Ectodermal cell (in vitro differentiated cells): ENCODE measurements at regions not wholly inside any gene's neighbourhood (a gene's known extent, or its start where the extent isn't known, plus 50 kb on each side); places are given as distances from the start of the nearest gene placed in this dataset.
"Not testable (repeated sequence)": the region's sequence is repeated elsewhere in the genome, so short reads cannot be mapped to it uniquely, and the experiment has no call there.

Source experiments
- H3K27ac ChIP-seq: 2 replicates; pipeline ENCODE4 v1.7.0; 2013; ENCODE audit warnings: mild to moderate bottlenecking, low read depth, low read length; ENCODE audit not compliant: insufficient read depth, poor library complexity, severe bottlenecking
- H3K27me3 ChIP-seq: 2 replicates; pipeline ENCODE4 v1.7.0; 2013; ENCODE audit warnings: mild to moderate bottlenecking, low read length; ENCODE audit not compliant: insufficient read depth, control insufficient read depth, poor library complexity, severe bottlenecking
- H3K36me3 ChIP-seq: one replicate; pipeline ENCODE4 v1.7.0; 2013; ENCODE audit warnings: low read length; ENCODE audit not compliant: control insufficient read depth, insufficient read depth
- H3K4me1 ChIP-seq: one replicate; pipeline ENCODE4 v1.7.0; 2013; ENCODE audit warnings: low read length; ENCODE audit not compliant: control insufficient read depth, insufficient read depth
- H3K4me3 ChIP-seq: 2 replicates; pipeline ENCODE4 v1.7.0; 2013; ENCODE audit warnings: low read depth, low read length, control low read depth; ENCODE audit not compliant: insufficient read depth
- H3K9me3 ChIP-seq: 2 replicates; pipeline ENCODE4 v1.7.0; 2013; ENCODE audit warnings: mild to moderate bottlenecking, low read length, moderate library complexity; ENCODE audit not compliant: control insufficient read depth
- WGBS, 2 experiments: methylation state at CpG; one replicate each; pipeline ENCODE4 v1.1.7; 2013; ENCODE audit warnings: missing lambda C conversion rate in 2 of 2; 5-methylcytosine and 5-hydroxymethylcytosine counted together

DNA sequence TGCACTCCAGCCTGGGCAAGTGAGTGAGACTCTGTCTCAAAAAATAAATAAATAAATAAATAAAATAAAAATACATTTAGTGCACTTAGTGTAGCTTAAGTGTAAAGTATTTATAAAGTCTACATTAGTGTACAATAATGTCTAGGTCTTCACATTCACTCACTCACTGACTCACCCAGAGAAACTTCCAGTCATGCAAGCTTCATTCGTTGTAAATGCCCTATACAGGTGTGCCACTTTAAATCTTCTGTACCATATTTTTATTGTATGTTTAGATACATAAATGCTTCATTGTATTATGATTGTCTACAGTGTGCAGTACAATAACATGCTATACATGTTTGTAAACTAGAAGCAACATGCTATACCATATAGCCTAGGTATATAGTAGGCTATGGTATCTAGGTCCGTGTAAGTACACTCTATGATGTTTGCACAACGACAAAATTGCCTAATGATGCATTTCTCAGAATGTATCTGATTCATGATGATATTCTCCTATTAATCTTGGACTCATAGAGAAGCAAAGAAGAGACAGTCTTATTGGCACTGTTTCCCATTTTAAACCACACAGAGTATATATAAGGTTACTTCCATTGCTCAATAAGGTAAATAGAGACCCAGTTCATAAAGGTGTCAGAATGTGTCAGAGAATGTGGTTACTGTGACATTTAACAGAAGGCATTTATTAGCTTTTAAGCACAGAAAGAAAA, 1314.9 kb downstream of the CDH11 start:
- Histone ChIP-seq H3K36me3 (no peaks in the 10 kb centered on the region), H3K27ac (no peak overlapping the region)
- 91 to 100% methylated on average over 2 to 3 of the region's 3 CpGs for WGBS, 2 experiments

DNA sequence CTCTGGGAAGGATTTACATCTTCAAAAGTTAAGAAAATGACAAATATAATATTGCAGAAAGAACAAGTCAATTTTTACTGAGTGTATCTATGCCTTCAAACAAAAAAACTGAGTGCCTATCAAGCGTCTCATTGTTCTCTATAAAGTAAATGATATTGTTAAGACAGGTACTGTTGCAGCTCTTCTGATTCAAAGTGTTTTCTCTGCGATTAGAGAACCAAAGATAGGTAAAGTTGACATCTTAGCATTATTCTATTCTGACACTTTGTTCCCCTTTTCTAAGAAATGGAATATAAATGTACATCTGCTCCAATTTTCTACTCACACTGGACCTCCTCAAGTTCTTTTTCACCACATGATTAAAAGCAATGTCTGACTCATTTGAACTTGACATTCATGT, 1317.7 kb downstream of the CDH11 start:
- H3K27me3 ChIP-seq: no peaks in the 10 kb centered on the region
- no peak overlapping the region for H3K27ac ChIP-seq
- WGBS, 2 experiments: 97 to 100% methylated on average over 2 of the region's 2 CpGs
- no peaks in the 10 kb centered on the region for H3K36me3 ChIP-seq
- no peaks in the 10 kb centered on the region for H3K4me1 ChIP-seq
- H3K9me3 ChIP-seq: no peaks in the 10 kb centered on the region
- no peak overlapping the region for H3K4me3 ChIP-seq

More for the DNA sequence above, 1314.9 kb downstream of the CDH11 start:
- no peaks in the 10 kb centered on the region for H3K27me3 ChIP-seq
- no peaks in the 10 kb centered on the region for H3K4me1 ChIP-seq
- no peaks in the 10 kb centered on the region for H3K9me3 ChIP-seq
- H3K4me3 ChIP-seq: no peak overlapping the region

DNA sequence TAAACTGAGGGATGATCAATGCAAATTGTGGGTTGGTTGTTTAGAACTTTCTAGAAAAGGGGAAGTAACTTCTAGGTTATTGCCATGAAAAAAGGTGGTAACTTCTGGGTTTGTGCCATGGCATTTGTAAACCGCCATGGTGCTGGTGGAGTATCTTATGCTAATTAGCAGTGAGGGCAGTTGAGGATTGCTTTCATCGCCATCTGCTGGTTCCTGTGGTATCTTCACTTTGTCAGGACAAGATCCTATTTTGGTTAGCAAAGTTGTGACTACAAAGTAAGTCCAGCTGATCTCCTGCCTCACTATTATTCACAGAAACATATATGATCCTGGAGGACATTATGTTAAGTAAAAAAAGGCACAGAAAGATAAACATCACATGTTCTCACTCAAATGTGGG, 1332.3 kb downstream of the CDH11 start:
- Histone ChIP-seq H3K36me3 (no peaks in the 10 kb centered on the region), H3K4me3 (no peak overlapping the region), H3K27ac (no peak overlapping the region), H3K27me3 (no peaks in the 10 kb centered on the region), H3K4me1 (no peaks in the 10 kb centered on the region), H3K9me3 (peaks cover 11% of the 10 kb centered on the region)
- 89 to 96% methylated on average over 2 of the region's 2 CpGs for WGBS, 2 experiments

DNA sequence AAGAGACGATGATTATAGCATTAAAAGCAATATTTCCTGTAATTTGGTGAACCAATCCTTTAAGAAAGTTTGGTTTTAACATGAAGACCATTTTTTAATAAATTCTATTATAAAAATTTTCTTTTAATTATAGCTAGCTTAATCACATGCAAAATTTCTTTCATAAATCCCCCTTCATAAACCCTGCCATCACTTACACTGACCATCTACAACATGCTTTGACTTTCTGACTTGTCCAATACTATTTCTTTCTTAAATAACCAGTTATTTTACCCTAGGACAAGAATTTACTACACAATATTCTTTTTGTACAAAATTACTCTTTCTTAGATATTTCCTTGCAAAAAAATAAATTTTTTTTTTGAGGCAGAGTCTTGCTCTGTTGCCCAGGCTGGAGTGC, 1334.8 kb downstream of the CDH11 start:
- Histone ChIP-seq H3K4me1 (no peaks in the 10 kb centered on the region), H3K9me3 (peaks cover 11% of the 10 kb centered on the region), H3K36me3 (no peaks in the 10 kb centered on the region), H3K27me3 (no peaks in the 10 kb centered on the region), H3K27ac (no peak overlapping the region), H3K4me3 (no peak overlapping the region)
- 100% methylated on average over 1 of the region's 1 CpG; no CpG with 5 or more reads in 1 of the 2 experiments for WGBS, 2 experiments

DNA sequence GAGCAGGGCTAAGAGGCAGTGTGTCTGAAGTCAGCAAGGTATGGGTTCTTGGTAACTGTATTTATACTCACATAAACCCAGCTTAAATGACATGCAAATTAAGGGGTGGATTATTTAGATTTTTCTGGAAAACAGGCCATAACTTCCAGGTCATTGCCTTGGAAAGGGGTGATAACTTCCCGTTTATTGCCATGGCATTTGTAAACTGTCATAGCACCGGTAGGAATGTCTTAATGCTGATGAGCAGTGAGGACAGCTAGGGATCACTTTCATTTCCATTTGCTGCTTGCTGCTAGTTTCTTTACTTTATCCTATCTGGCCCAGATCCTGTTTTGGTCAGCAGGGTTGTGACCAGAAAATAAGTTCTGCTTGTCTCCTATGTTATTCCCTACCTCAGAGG, 1336.7 kb downstream of the CDH11 start:
- 94 to 97% methylated on average over 2 of the region's 2 CpGs for WGBS, 2 experiments
- H3K27ac ChIP-seq: no peak overlapping the region
- H3K4me3 ChIP-seq: no peak overlapping the region
- H3K4me1 ChIP-seq: no peaks in the 10 kb centered on the region
- H3K36me3 ChIP-seq: no peaks in the 10 kb centered on the region
- no peaks in the 10 kb centered on the region for H3K27me3 ChIP-seq
- peaks cover 11% of the 10 kb centered on the region for H3K9me3 ChIP-seq

DNA sequence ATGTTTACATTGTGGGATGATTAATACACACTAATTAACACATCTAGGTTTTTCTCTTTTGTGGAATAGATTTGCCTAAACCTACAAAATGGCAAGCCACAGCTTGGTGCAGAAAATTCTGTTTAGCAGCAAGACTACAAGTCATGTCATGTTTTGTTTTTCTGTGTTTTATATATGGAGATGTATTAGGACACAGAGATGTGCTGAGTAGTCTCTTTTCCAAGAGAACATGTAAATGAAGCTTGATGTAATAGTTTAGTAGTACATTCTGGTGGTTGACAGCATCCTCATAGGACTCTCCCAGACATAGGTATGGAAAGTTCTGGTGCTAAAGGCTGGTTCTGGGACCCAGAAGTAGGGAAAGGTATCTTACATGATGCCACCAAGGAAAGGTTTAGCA, 1345.4 kb downstream of the CDH11 start:
- Histone ChIP-seq H3K9me3 (no peaks in the 10 kb centered on the region), H3K27ac (no peak overlapping the region), H3K4me1 (no peaks in the 10 kb centered on the region), H3K36me3 (no peaks in the 10 kb centered on the region), H3K27me3 (no peaks in the 10 kb centered on the region), H3K4me3 (no peak overlapping the region)

DNA sequence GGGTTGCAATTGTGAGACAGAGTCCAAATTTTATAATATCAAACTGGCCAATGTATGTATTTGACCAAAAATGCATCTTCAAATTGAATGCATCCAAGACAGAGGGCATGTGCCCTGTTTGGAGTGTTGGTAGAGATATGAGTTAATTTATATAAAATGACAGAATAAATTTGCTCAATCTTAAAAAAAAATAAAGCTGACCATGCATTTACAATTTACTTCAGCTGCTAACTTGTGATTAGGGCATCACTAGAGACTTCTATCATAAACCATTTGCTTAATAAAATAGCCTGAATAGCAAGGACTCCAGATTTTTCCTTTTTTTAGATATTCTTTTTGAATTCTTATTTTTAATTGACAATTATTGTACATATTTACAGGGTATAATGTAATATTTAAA, 1345.8 kb downstream of the CDH11 start:
- Histone ChIP-seq H3K36me3 (no peaks in the 10 kb centered on the region), H3K4me1 (no peaks in the 10 kb centered on the region), H3K4me3 (no peak overlapping the region), H3K27me3 (no peaks in the 10 kb centered on the region), H3K9me3 (no peaks in the 10 kb centered on the region), H3K27ac (no peak overlapping the region)

DNA sequence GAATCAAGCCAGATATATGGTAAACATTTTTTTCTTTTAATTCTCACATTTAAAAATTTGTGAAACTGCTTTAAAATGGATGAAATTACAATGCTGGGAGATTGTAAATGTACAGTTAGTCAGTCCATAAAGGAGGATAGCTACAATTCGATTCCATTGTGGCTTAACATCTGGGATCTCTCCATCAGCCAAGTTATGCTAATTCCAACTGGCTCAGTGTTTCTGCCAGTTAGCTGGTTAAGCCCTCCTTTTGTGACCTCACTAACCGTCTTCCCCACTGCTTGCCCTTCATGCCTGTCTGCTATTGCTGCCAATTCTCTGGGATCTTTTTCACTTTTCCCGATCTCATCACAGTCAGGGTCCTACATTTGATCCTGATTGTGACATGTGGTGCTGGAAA, 1347.6 kb downstream of the CDH11 start:
- no peaks in the 10 kb centered on the region for H3K27me3 ChIP-seq
- H3K36me3 ChIP-seq: no peaks in the 10 kb centered on the region
- H3K9me3 ChIP-seq: no peaks in the 10 kb centered on the region
- H3K4me3 ChIP-seq: no peak overlapping the region
- H3K4me1 ChIP-seq: no peaks in the 10 kb centered on the region
- WGBS, 2 experiments: 84 to 89% methylated on average over 2 to 3 of the region's 3 CpGs
- no peak overlapping the region for H3K27ac ChIP-seq

DNA sequence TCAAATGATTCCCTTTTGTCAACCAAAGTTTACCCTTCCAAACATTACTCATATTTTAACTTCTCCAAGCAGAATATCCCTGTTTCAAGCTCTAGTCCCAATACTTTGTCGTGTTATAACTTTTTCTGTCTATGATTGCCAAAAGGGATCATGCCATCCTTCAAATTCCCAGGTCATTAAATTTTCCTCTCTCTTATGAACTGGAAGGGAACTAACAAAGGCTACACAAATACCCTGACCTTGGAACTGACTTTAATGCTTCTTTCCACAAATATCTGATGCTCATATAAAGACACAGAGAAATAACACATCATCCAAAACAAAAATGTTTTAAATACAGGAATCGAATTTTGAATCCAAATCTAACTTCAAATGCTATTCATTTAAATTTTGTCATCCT, 1352.7 kb downstream of the CDH11 start:
- WGBS, 2 experiments: 92 to 94% methylated on average over 2 of the region's 2 CpGs
- no peaks in the 10 kb centered on the region for H3K27me3 ChIP-seq

DNA sequence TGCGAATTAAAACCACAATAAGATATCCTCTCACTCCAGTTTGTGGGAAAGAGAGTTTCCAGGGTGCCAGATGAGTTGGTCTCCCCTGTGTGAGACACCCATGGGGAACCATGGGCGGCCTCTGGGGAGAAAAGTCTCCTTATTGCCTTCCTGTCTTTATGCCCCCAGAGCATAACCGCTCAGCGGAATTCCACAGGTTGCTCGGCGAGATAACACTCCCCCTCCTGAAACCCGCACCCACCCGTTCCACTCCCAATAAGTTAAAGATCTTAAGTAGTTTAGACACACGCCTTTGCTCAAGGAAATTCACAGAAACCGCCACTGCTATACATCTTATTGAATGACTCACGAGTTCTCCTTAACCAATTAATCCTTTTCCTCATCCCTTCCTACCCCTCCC, 1361.6 kb downstream of the CDH11 start:
- H3K9me3 ChIP-seq, H3K36me3 ChIP-seq: not testable (repeated sequence)

More for the DNA sequence above, 1352.7 kb downstream of the CDH11 start:
- no peaks in the 10 kb centered on the region for H3K36me3 ChIP-seq
- no peaks in the 10 kb centered on the region for H3K9me3 ChIP-seq
- H3K4me3 ChIP-seq: no peak overlapping the region
- H3K27ac ChIP-seq: no peak overlapping the region
- H3K4me1 ChIP-seq: no peaks in the 10 kb centered on the region

DNA sequence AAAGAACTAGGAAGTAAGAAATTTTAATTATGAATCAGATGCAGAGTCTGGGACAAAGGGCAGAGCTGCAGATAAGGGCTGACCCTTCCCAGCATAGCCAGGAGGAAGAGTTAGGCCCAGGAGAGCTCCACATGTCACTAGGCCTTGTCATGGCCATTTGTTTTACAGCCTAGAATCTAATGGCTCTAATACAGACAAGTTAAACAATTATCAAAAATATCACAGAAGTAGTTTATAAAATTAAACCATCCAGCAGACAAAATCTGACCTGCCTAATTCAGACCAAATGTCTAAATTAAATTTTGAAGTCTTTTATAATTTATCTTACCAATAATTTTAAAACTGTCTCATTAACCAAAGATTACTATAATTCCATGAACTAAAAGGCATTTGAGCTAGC, 1369.5 kb downstream of the CDH11 start:
- Histone ChIP-seq H3K4me3 (no peak overlapping the region), H3K9me3 (no peaks in the 10 kb centered on the region), H3K27me3 (no peaks in the 10 kb centered on the region), H3K4me1 (no peaks in the 10 kb centered on the region), H3K27ac (no peak overlapping the region), H3K36me3 (no peaks in the 10 kb centered on the region)

More for the DNA sequence above, 1361.6 kb downstream of the CDH11 start:
- not testable (repeated sequence) for H3K27ac ChIP-seq, H3K4me1 ChIP-seq, H3K4me3 ChIP-seq, H3K27me3 ChIP-seq
- WGBS, 2 experiments: 88 to 94% methylated on average over 11 of the region's 11 CpGs
